ENCODE measurements at regions not wholly inside any gene's neighbourhood (a gene's known extent, or its start where the extent isn't known, plus 50 kb on each side); places are given as distances from the start of the nearest gene placed in this dataset.

GRCh38 chr2:144703852-144704708, 184.2 kb upstream of the ZEB2 start:
- DNase-seq (ENCODE audit: low read depth) = peak; percentile 39
- no peak overlapping the region for H3K4me3 ChIP-seq (ENCODE audit: control insufficient read depth, low read depth, low read length)
- no peak for TF ChIP-seq CTCF (IDR thresholded peaks at IDR 0.05; ENCODE audit: control insufficient read depth, insufficient read depth, low read depth, low read length, missing control alignments)

GRCh38 chr2:144702051-144702450, 182.1 kb upstream of the ZEB2 start:
- no peak overlapping the region for H3K4me3 ChIP-seq (ENCODE audit: control insufficient read depth, low read depth, low read length)
- DNase-seq (ENCODE audit: low read depth) = no peak
- TF ChIP-seq CTCF (IDR thresholded peaks at IDR 0.05; ENCODE audit: control insufficient read depth, insufficient read depth, low read depth, low read length, missing control alignments) = no peak

GRCh38 chr2:144701259-144701658, 181.3 kb upstream of the ZEB2 start:
- no peak overlapping the region for H3K4me3 ChIP-seq (ENCODE audit: control insufficient read depth, low read depth, low read length)
- DNase-seq (ENCODE audit: low read depth) = no peak
- no peak for TF ChIP-seq CTCF (IDR thresholded peaks at IDR 0.05; ENCODE audit: control insufficient read depth, insufficient read depth, low read depth, low read length, missing control alignments)

GRCh38 chr2:144698156-144698555, 178.2 kb upstream of the ZEB2 start:
- no peak for TF ChIP-seq CTCF (IDR thresholded peaks at IDR 0.05; ENCODE audit: control insufficient read depth, insufficient read depth, low read depth, low read length, missing control alignments)
- no peak overlapping the region for H3K4me3 ChIP-seq (ENCODE audit: control insufficient read depth, low read depth, low read length)

GRCh38 chr2:144695657-144696056, 175.7 kb upstream of the ZEB2 start:
- TF ChIP-seq CTCF (IDR thresholded peaks at IDR 0.05; ENCODE audit: control insufficient read depth, insufficient read depth, low read depth, low read length, missing control alignments) = no peak
- DNase-seq (ENCODE audit: low read depth) = no peak

More at GRCh38 chr2:144698156-144698555, 178.2 kb upstream of the ZEB2 start:
- no peak for DNase-seq (ENCODE audit: low read depth)

DNA sequence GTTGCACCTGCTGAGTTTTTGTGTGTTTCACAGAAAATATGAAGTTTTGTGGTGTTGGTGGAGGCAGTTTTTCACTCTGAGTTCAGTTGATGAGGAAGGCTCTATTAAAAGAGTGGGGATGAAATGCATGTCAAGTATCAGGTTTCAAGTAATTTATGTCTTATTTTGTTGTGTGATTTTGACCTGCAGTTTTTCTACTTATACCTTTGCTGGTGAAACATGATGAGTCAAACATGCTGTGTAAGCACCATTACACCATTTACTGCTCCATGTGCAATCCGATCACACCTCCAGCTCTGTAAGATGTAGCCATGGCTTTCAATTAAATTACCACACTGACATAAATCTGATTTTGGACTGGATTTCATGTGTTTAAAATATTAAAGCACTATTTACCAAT, 174.5 kb upstream of the ZEB2 start:
- TF ChIP-seq CTCF (IDR thresholded peaks at IDR 0.05; ENCODE audit: control insufficient read depth, insufficient read depth, low read depth, low read length, missing control alignments) = no peak
- no peak for DNase-seq (ENCODE audit: low read depth)
- no peak overlapping the region for H3K4me3 ChIP-seq (ENCODE audit: control insufficient read depth, low read depth, low read length)

More at GRCh38 chr2:144695657-144696056, 175.7 kb upstream of the ZEB2 start:
- H3K4me3 ChIP-seq (ENCODE audit: control insufficient read depth, low read depth, low read length) = no peak overlapping the region
